ENCODE measurements at regions not wholly inside any gene's neighbourhood (a gene's known extent, or its start where the extent isn't known, plus 50 kb on each side); places are given as distances from the start of the nearest gene placed in this dataset.
A peak's percentile ranks its signal among the peaks of the same experiment; 100 is the strongest.

- ChIA-PET POLR2A (no interaction called here), CTCF (interaction anchor here (1.2 kb wide), 2 partner anchors 39 to 104 kb away, joined by 3 read pairs; no protein-coding TSS in a partner anchor)
- Histone ChIP-seq H3K9me3 (replicated peaks; ENCODE audit: control insufficient read depth, insufficient read depth, low read length) (no peaks in the 10 kb centered on the region), H3K79me2 (ENCODE audit: control insufficient read depth, insufficient read depth, low read length) (no peaks in the 10 kb centered on the region), H4K20me1 (replicated peaks; ENCODE audit: control insufficient read depth, extremely low read depth, insufficient read depth, low read length) (no peaks in the 10 kb centered on the region), H3K4me3 (replicated peaks in 1 of 3; ENCODE audit: insufficient read depth in 1 of 3, low read depth in 1 of 3, low read length in 3 of 3) (no peak overlapping the region), H3K4me2 (ENCODE audit: insufficient read depth, low read length) (no peak overlapping the region), H3K4me1 (ENCODE audit: control insufficient read depth, extremely low read depth, insufficient read depth, low read length) (peaks cover 4% of the 10 kb centered on the region), H3K27ac (ENCODE audit: insufficient read depth, low read depth, low read length) (no peak overlapping the region), H3K9ac (replicated peaks; ENCODE audit: extremely low read depth, insufficient read depth, low read length) (no peak overlapping the region), H2AFZ (ENCODE audit: low read depth, low read length) (peak overlapping the region; percentile 60), H3K9me1 (replicated peaks; ENCODE audit: control insufficient read depth, extremely low read depth, insufficient read depth, low read length) (no peaks in the 10 kb centered on the region), H3K27me3 (ENCODE audit: control insufficient read depth in 2 of 2, insufficient read depth in 2 of 2, low read length in 2 of 2) (no peaks in the 10 kb centered on the region), H3K36me3 (ENCODE audit: control insufficient read depth in 2 of 2, extremely low read depth in 1 of 2, insufficient read depth in 2 of 2, low read length in 2 of 2) (no peaks in the 10 kb centered on the region)
- dilution Hi-C loops (cut with MboI; ENCODE audit: extremely low pct_ligation_motif_present, low sequenced_read_pairs) (no loop called here), intact Hi-C loops (cut with micrococcal nuclease) (no loop called here)
- TF ChIP-seq FOS (IDR thresholded peaks at IDR 0.05; ENCODE audit: borderline replicate concordance, insufficient read depth, low read length): no peak
- no peak for TF ChIP-seq MAX (IDR thresholded peaks at IDR 0.05; ENCODE audit: insufficient read depth, insufficient read length)
- no peak for TF ChIP-seq POLR2A (IDR thresholded peaks at IDR 0.05; ENCODE audit: low read depth, low read length)
- no peak for TF ChIP-seq POLR2AphosphoS5 (IDR thresholded peaks at IDR 0.05; ENCODE audit: insufficient read depth, low read depth, low read length)
- TF ChIP-seq EZH2 (IDR thresholded peaks at IDR 0.05; ENCODE audit: borderline replicate concordance, low read depth, low read length, severe bottlenecking): no peak
- TF ChIP-seq JUN (IDR thresholded peaks at IDR 0.05; ENCODE audit: borderline replicate concordance, insufficient read depth, insufficient read length, low read depth): no peak
- TF ChIP-seq CTCF (IDR thresholded peaks at IDR 0.05; ENCODE audit: extremely low read depth in 1 of 2, insufficient read depth in 1 of 2, low read depth in 1 of 2, low read length in 2 of 2): no peak
- no peak for TF ChIP-seq GATA2 (IDR thresholded peaks at IDR 0.05; ENCODE audit: insufficient read depth, insufficient read length, low read depth, low read length)
- FAIRE-seq (no peak), DNase-seq (ENCODE audit: low read depth, low spot score) (peak; percentile 43)
- BruUV-seq (replicated peaks): no TSS peak
Measured at GRCh38 chr3:177673112-177673914, 476.0 kb upstream of the TBL1XR1 start.
